GM21447 (cell line): ENCODE measurements at regions not wholly inside any gene's neighbourhood (a gene's known extent, or its start where the extent isn't known, plus 50 kb on each side); places are given as distances from the start of the nearest gene placed in this dataset.

Experiments
- ATAC-seq: cut with Tn5 transposase; IDR thresholded peaks from one replicate; pipeline ENCODE4 v1.9.1; 2021; ENCODE audit not compliant: unreplicated experiment

- no peak for ATAC-seq
Measured at GRCh38 chr2:13089971-13090370, 373.2 kb downstream of the TRIB2 start.

- no peak for ATAC-seq
Measured at GRCh38 chr2:13091455-13091854, 374.7 kb downstream of the TRIB2 start.

- no peak for ATAC-seq
Measured at GRCh38 chr2:13091861-13092378, 375.2 kb downstream of the TRIB2 start.

GRCh38 chr2:13093416-13093991 is 376.8 kb downstream of the TRIB2 start:
- no peak for ATAC-seq

GRCh38 chr2:13102397-13103063 is 385.8 kb downstream of the TRIB2 start:
- no peak for ATAC-seq

- ATAC-seq: no peak
Measured at GRCh38 chr2:13103151-13103550, 386.4 kb downstream of the TRIB2 start.

GRCh38 chr2:13103778-13104493 is 387.2 kb downstream of the TRIB2 start:
- ATAC-seq: no peak

GRCh38 chr2:13104723-13105122 is 388.0 kb downstream of the TRIB2 start:
- ATAC-seq: no peak

- ATAC-seq: no peak
Measured at GRCh38 chr2:13106302-13106701, 389.6 kb downstream of the TRIB2 start.

- ATAC-seq: no peak
Measured at GRCh38 chr2:13109516-13109915, 392.8 kb downstream of the TRIB2 start.

GRCh38 chr2:13110825-13111224 is 394.1 kb downstream of the TRIB2 start:
- ATAC-seq: no peak

- no peak for ATAC-seq
Measured at GRCh38 chr2:13113002-13113401, 396.3 kb downstream of the TRIB2 start.

- ATAC-seq: no peak
Measured at GRCh38 chr2:13114391-13114790, 397.7 kb downstream of the TRIB2 start.

- no peak for ATAC-seq
Measured at GRCh38 chr2:13115643-13116042, 398.9 kb downstream of the TRIB2 start.

GRCh38 chr2:13121096-13121495 is 404.4 kb downstream of the TRIB2 start:
- no peak for ATAC-seq

GRCh38 chr2:13128139-13128538 is 411.4 kb downstream of the TRIB2 start:
- ATAC-seq: no peak

GRCh38 chr2:13135369-13135768 is 418.6 kb downstream of the TRIB2 start:
- ATAC-seq: no peak

- no peak for ATAC-seq
Measured at GRCh38 chr2:13135856-13136255, 419.1 kb downstream of the TRIB2 start.

GRCh38 chr2:13137679-13138078 is 420.9 kb downstream of the TRIB2 start:
- no peak for ATAC-seq

GRCh38 chr2:13141315-13141714 is 424.6 kb downstream of the TRIB2 start:
- no peak for ATAC-seq

- ATAC-seq: no peak
Measured at GRCh38 chr2:13143451-13143850, 426.7 kb downstream of the TRIB2 start.

- no peak for ATAC-seq
Measured at GRCh38 chr2:13156916-13157315, 440.2 kb downstream of the TRIB2 start.
